Mesenteric fat pad (tissue), 1 donor: ENCODE measurements at regions not wholly inside any gene's neighbourhood (a gene's known extent, or its start where the extent isn't known, plus 50 kb on each side); places are given as distances from the start of the nearest gene placed in this dataset.

Experiments used
- DNase-seq: peaks from one replicate; pipeline ENCODE4 v3.0.0-alpha.2; 2020; ENCODE audit warnings: low spot score
- donor health status: DM: yes; HTN: yes; CAD: no.

DNA sequence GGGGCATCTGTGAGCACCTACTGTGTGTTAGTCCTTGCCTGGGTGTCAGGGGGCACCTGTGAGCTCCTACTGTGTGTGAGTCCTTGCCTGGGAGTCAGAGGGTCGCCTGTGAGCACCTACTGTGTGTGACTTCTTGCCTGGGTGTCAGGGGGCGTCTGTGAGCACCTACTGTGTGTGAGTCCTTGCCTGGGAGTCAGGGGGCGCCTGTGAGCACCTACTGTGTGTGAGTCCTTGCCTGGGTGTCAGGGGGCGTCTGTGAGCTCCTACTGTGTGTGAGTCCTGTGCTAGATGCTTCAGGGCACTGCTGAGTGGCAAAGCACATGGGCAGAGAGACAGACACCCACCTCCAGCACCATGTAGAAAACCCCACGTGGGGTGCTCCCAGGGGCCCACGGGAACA, 66.9 kb upstream of the COL5A1 start:
- DNase-seq = peak; percentile 9

- peak; percentile 47 for DNase-seq
Observed at GRCh38 chr9:134575103-134575900, 66.3 kb upstream of the COL5A1 start.

DNA sequence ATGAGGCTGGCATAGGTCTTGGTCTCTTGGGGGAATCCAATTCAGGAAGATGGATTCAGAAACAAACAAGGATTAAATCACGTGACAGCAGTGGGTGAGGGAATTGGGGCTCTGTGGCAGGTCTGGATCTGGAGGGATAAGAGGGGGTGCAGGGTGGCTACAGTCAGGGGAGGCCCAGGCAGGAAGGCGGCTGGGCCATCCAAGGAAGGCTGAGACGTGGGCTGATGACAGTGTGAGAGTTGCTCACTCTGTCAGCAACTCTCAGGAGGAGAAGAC, 65.8 kb upstream of the COL5A1 start:
- DNase-seq = peak; percentile 12

DNA sequence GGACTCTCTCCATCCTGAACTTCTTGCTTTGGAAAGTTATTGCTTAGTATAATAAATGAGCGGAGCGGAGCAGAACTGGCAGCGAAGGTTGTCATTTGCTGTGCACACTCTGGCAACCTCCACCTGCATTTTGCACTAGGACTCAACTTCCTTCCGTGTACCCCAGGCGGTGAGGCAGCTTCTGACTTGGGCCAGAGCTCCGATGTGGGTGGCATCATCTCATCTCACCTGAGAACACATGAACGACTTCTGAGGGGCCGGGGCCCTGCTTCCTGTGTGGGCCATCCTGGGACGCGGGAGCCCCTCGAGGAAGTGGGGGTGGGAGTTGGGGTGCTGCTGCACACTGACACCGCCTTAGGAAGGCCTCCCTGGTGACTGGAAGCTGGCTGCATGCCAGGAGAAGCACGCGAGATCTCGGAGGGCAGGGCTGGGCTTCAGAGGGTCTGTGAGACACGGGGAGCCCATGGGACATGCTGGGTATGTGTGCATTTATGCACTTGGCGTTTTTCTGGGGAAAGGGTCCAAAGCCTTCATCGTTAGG, 56.5 kb upstream of the COL5A1 start:
- peak; percentile 87 for DNase-seq

GRCh38 chr9:134585746-134586706, 55.6 kb upstream of the COL5A1 start:
- peak; percentile 72 for DNase-seq

GRCh38 chr9:134589748-134590147, 51.9 kb upstream of the COL5A1 start:
- peak; percentile 80 for DNase-seq

DNA sequence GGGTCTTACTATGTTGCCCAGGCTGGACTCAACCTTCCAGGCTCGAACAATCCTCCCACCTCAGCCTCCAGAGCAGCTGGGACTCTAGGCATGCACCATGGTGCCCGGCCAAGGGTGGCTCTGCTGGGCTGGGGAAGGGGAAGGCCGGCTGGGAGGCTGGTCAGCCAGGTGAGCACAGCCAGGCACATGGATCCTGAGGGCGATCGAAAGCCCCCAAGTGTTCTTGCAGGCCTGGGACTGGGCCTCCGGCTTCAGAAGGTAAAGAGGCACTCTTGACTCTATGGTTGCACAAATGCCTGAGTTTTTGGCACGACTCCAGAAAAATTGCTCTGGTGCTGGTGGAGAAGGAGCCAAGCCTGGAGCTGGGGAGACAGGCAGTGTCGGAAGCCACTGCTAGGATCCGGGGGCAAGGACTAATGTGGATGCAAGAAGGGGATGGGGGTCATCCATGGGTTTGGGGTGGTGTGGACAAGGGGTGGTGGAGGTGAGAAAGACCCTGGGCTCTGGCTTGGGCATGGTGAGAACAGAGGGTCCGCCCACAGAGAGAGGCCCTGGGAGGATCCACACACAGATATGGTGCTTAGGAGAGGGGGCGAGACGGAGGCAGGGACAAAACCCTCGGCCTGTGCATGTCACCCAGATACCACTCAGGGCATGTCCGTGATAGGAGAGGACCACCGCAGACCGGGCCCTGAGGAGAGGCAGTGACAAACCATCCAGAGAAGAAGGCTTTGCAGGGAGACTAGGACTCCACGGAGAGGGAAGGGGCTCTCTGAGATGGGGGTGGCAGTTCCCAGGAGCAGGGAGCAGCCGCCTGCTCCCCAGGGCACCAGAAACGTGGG, 51.1 kb upstream of the COL5A1 start:
- DNase-seq = peak; percentile 81

GRCh38 chr9:134591082-134591571, 50.5 kb upstream of the COL5A1 start:
- peak; percentile 18 for DNase-seq

DNA sequence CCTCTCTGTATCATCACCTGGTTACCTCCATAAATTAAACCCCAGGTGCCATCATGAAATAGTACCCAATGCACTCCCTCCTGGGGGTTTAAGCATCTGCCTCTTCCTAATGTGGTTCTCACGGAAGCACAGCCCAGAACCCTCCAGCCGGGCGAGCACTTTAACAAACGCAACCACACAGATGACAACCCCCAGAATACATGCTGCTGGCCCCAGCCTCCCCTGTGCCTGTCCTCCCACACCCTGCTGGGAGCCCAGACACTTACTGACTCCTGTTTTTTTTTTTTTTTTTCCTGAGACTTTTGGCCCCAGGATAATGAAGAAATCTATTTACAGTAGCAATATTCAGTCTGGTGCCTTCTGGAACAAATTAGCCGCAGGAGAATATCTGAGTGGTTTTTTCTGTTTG, 50.0 kb upstream of the COL5A1 start:
- DNase-seq = peak; percentile 65
